ENCODE measurements at regions not wholly inside any gene's neighbourhood (a gene's known extent, or its start where the extent isn't known, plus 50 kb on each side); places are given as distances from the start of the nearest gene placed in this dataset.

DNA sequence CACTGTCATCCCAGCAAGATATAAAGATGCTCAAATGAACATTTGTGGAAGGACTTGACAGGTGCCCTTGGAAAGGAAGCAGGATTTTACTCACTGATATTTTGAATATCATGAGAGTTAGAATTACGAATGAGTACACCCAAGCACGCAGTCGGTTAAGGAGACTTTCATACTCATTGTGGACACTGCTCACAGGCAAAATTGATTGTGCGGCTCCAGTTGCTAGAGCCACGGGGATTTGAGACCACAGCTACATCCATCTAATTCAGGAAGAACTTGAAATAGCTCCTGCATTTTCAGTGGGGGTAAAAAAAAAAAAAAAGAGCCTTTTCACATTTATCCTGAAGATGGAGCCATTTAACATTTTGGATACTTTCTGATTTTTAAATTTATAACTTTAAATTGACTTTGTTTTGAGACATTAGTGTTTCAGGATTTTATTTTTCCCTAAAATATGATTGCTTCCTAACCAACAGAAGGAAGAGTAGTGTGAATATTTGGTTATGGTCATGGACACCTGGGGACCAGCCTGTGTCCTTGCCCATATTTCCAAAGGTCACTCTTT, 1080.1 kb upstream of the EEF2KMT start:
- TF ChIP-seq, protein P1, sequence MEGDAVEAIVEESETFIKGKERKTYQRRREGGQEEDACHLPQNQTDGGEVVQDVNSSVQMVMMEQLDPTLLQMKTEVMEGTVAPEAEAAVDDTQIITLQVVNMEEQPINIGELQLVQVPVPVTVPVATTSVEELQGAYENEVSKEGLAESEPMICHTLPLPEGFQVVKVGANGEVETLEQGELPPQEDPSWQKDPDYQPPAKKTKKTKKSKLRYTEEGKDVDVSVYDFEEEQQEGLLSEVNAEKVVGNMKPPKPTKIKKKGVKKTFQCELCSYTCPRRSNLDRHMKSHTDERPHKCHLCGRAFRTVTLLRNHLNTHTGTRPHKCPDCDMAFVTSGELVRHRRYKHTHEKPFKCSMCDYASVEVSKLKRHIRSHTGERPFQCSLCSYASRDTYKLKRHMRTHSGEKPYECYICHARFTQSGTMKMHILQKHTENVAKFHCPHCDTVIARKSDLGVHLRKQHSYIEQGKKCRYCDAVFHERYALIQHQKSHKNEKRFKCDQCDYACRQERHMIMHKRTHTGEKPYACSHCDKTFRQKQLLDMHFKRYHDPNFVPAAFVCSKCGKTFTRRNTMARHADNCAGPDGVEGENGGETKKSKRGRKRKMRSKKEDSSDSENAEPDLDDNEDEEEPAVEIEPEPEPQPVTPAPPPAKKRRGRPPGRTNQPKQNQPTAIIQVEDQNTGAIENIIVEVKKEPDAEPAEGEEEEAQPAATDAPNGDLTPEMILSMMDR (IDR thresholded peaks at IDR 0.05) = no peak
- no peak for TF ChIP-seq POLR2A (IDR thresholded peaks at IDR 0.05)
